Karpas-422 (cell line): ENCODE measurements at regions not wholly inside any gene's neighbourhood (a gene's known extent, or its start where the extent isn't known, plus 50 kb on each side); places are given as distances from the start of the nearest gene placed in this dataset.

Experiments
- DNase-seq: peaks from one replicate; pipeline ENCODE4 v3.0.0-alpha.2; 2015
- H2AFZ ChIP-seq: fragments of 200-600 bp; sonication (generic); 2 replicates; pipeline ENCODE4 v1.6.1; 2014; ENCODE audit warnings: antibody characterized with exemption, low read length, mixed read lengths
- H3K27ac ChIP-seq: fragments of 200-600 bp; sonication (generic); 2 replicates; pipeline ENCODE4 v1.5.1; 2014; ENCODE audit warnings: mild to moderate bottlenecking, low read length, moderate library complexity
- H3K27me3 ChIP-seq: fragments of 200-600 bp; sonication (generic); 2 replicates; pipeline ENCODE4 v1.6.1; 2014; ENCODE audit warnings: low read length, mixed read lengths
- H3K36me3 ChIP-seq: fragments of 200-600 bp; sonication (generic); 2 replicates; pipeline ENCODE4 v1.6.1; 2014; ENCODE audit warnings: low read length, mixed read lengths; ENCODE audit not compliant: insufficient read depth
- H3K4me1 ChIP-seq: fragments of 200-600 bp; sonication (generic); 2 replicates; pipeline ENCODE4 v1.6.1; 2014; ENCODE audit warnings: mild to moderate bottlenecking, low read length, mixed read lengths
- H3K4me2 ChIP-seq: fragments of 200-600 bp; sonication (generic); 2 replicates; pipeline ENCODE4 v1.6.1; 2014; ENCODE audit warnings: low read length, low read depth, mild to moderate bottlenecking; ENCODE audit not compliant: poor library complexity, severe bottlenecking
- H3K4me3 ChIP-seq: fragments of 200-600 bp; sonication (generic); 2 replicates; pipeline ENCODE4 v1.5.1; 2014; ENCODE audit warnings: mild to moderate bottlenecking, antibody characterized with exemption, low read length, mixed read lengths
- H3K79me2 ChIP-seq: fragments of 200-600 bp; sonication (generic); 2 replicates; pipeline ENCODE4 v1.6.1; 2014; ENCODE audit warnings: mild to moderate bottlenecking, low read length, mixed read lengths
- H3K9ac ChIP-seq: fragments of 200-600 bp; sonication (generic); 2 replicates; pipeline ENCODE4 v1.6.0; 2014; ENCODE audit warnings: low read length
- H3K9me2 ChIP-seq: fragments of 200-600 bp; sonication (generic), shearing (Covaris generic); replicated peaks from 2 replicates; pipeline ENCODE4 v1.6.0; 2014; ENCODE audit warnings: mild to moderate bottlenecking, low read length, moderate library complexity; ENCODE audit not compliant: insufficient read depth
- H3K9me3 ChIP-seq: fragments of 300-700, 200-600 bp; sonication (generic); 2 replicates; pipeline ENCODE4 v1.6.1; 2014; ENCODE audit warnings: low read length, mixed read lengths
- H4K20me1 ChIP-seq: fragments of 200-600 bp; sonication (generic); 2 replicates; pipeline ENCODE4 v1.6.1; 2014; ENCODE audit warnings: mild to moderate bottlenecking, antibody characterized with exemption, low read length, low read depth; ENCODE audit not compliant: insufficient read depth

DNA sequence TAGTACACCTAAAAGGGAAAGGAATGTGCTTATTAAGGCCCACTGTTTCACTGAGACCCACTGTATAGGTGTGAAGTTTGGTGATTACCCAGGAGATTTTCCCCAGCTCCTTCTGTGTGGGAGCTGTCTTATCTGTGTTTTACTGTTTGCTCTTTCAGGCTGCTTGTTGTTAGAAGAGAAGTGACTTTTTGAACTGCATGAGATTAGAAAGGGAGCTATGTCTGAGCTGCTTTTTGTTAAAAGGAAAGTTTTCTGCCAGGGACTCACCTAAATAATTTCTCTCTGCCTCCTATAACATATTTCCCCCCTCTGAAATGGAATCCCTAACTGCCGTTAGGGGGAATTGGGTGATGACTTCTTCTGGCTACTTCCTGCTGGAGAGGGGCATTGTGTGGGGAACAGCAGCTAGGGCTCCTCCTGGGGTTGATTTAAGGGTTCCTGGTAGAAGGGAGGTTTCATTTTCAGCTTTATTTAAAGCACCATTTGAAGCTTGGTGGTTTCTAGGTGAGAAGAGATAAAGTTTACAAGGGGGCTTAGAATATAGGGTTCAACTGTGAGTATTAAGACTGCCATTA is 77.1 kb upstream of the ATP11B start:
- H4K20me1 ChIP-seq, result no peaks in the 10 kb centered on the region
- H3K9ac ChIP-seq, result no peak overlapping the region
- DNase-seq, result no peak
- no peak overlapping the region for H3K4me2 ChIP-seq
- no peaks in the 10 kb centered on the region for H3K36me3 ChIP-seq
- peaks cover 7% of the 10 kb centered on the region; the same call in 1 of the 2 replicates for H3K4me1 ChIP-seq
- no peaks in the 10 kb centered on the region for H3K9me3 ChIP-seq
- no peak overlapping the region; the same call in 1 of the 2 replicates for H2AFZ ChIP-seq
- H3K27me3 ChIP-seq, result no peaks in the 10 kb centered on the region
- no peaks in the 10 kb centered on the region for H3K79me2 ChIP-seq
- H3K27ac ChIP-seq, result no peak overlapping the region
- H3K9me2 ChIP-seq, result no peaks in the 10 kb centered on the region
- no peak overlapping the region for H3K4me3 ChIP-seq

DNA sequence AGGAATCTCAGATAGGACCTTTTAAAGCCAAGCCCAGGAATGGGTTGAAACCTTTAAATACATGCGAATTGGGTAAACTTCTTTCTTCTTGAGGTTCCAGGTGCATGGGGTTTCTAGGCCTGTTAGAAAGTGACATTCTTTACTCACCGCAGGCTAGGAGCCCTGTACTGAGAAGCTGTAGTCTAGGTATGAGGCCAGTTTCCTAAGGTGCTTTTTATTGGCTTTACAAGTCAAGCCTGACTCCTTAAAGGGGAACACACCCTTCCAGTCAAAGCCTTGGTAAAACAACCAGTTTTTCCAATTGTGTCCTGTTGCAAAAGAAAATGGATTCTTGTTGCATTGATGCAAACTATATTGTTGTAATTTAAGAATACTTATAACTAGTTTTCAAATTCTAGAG is 76.1 kb upstream of the ATP11B start:
- no peak overlapping the region for H3K4me3 ChIP-seq
- H3K36me3 ChIP-seq, result no peaks in the 10 kb centered on the region
- no peak overlapping the region for H3K27ac ChIP-seq
- H3K9ac ChIP-seq, result no peak overlapping the region
- no peaks in the 10 kb centered on the region for H3K79me2 ChIP-seq
- no peak for DNase-seq
- no peak overlapping the region for H2AFZ ChIP-seq
- peaks cover 7% of the 10 kb centered on the region; the same call in 1 of the 2 replicates for H3K4me1 ChIP-seq
- no peaks in the 10 kb centered on the region for H3K9me2 ChIP-seq
- no peaks in the 10 kb centered on the region for H4K20me1 ChIP-seq
- no peaks in the 10 kb centered on the region for H3K27me3 ChIP-seq
- no peak overlapping the region for H3K4me2 ChIP-seq
- no peaks in the 10 kb centered on the region for H3K9me3 ChIP-seq

DNA sequence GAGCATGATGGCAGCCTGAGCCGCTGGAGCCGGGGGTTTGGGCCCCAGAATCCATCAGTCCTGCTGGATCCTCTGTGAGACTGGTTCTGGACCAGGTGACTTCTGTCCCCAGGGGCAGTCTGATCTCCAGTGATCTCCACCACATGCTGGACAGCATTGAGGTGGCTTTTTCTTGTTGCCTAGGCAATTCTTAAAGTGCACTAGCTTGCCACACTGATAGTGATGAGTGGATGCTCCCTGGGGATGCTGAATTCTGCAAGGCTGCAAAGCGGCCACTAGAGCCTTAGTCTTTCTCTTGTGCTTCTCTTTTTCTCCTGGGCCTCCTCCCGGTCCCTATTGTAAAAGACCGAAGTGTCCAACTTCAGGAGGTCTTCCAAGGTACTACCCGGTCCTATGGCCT is 70.4 kb upstream of the ATP11B start:
- H3K4me3 ChIP-seq, result no peak overlapping the region
- H3K79me2 ChIP-seq, result no peaks in the 10 kb centered on the region
- no peaks in the 10 kb centered on the region for H3K36me3 ChIP-seq
- no peaks in the 10 kb centered on the region for H3K9me2 ChIP-seq
- DNase-seq, result peak; percentile 53
- H3K4me1 ChIP-seq, result no peaks in the 10 kb centered on the region
- H3K4me2 ChIP-seq, result no peak overlapping the region
- no peak overlapping the region for H2AFZ ChIP-seq
- no peaks in the 10 kb centered on the region for H3K27me3 ChIP-seq
- H3K9ac ChIP-seq, result no peak overlapping the region
- no peaks in the 10 kb centered on the region for H4K20me1 ChIP-seq
- no peaks in the 10 kb centered on the region for H3K9me3 ChIP-seq
- H3K27ac ChIP-seq, result no peak overlapping the region

DNA sequence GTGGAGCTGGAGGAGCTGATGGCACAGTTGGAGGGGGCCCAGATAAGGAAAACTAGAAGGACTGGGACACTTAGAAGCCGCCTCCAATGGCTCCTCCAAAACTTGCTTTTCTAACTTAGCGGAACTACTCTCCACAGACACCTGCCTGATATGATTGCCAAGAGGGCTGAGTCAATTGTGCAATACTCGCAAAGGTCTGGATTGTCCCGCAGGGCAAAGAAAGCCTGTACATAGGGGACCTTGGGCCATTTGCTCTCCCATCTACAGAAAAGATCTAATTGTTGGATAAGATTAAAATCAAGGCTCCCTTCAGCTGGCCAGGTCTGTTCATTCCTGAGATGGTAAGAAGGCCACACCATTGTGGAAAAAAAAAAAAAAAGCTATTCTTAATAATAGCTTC is 69.7 kb upstream of the ATP11B start:
- Histone ChIP-seq H3K9ac (no peak overlapping the region), H3K27ac (no peak overlapping the region), H3K4me3 (no peak overlapping the region), H2AFZ (no peak overlapping the region), H3K4me1 (no peaks in the 10 kb centered on the region), H4K20me1 (no peaks in the 10 kb centered on the region), H3K9me3 (no peaks in the 10 kb centered on the region), H3K79me2 (no peaks in the 10 kb centered on the region), H3K9me2 (no peaks in the 10 kb centered on the region), H3K36me3 (no peaks in the 10 kb centered on the region), H3K4me2 (no peak overlapping the region), H3K27me3 (no peaks in the 10 kb centered on the region)
- DNase-seq, result no peak

DNA sequence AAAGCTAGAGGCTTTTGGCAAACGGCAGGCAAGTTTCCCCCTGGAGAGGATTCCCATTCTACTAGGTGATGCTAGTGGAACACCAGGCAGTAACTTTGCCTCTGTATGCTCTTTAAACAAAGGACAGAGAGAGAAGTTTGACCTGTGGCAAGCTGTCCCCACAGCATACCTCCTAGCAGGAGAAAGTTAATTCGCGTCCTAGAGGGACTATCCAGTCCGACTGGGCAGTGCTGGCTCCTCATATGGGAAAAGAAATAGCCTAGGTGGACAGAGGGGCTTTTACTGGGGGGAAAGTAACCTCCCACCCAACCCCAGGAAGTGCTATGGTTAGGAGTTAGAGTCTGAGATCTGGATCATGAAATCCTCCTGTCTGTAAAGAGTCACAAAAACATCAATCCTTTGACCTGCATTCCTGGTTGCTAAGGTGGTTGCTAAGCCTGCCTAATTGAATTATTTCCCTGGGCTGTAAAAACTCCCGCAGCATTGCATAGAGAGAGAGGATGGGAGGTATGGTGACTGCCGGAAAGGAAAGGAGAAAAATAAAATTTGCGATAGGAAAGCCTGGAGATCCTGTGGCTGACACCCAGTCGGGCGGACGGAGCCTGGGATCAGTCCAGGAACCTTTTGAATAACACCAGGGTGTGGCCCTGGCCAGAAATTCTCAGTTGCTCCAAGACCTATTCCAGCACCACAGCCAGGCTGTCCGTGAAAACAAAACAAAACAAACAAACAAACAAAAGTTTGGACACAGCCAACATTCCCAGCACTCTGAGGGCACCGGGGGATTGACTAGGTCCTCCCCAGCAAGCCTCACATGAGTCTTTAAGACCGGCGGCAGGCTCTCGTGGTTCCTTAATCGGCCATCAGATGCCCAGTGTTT is 67.7 kb upstream of the ATP11B start:
- no peaks in the 10 kb centered on the region for H3K9me3 ChIP-seq
- H3K27ac ChIP-seq, result no peak overlapping the region
- H4K20me1 ChIP-seq, result no peaks in the 10 kb centered on the region
- H3K9me2 ChIP-seq, result no peaks in the 10 kb centered on the region
- DNase-seq, result no peak
- H3K4me2 ChIP-seq, result no peak overlapping the region
- H3K36me3 ChIP-seq, result no peaks in the 10 kb centered on the region
- no peak overlapping the region for H3K9ac ChIP-seq
- H3K4me1 ChIP-seq, result peaks cover 11% of the 10 kb centered on the region
- no peak overlapping the region for H2AFZ ChIP-seq
- H3K27me3 ChIP-seq, result no peaks in the 10 kb centered on the region
- H3K79me2 ChIP-seq, result no peaks in the 10 kb centered on the region
- no peak overlapping the region for H3K4me3 ChIP-seq

DNA sequence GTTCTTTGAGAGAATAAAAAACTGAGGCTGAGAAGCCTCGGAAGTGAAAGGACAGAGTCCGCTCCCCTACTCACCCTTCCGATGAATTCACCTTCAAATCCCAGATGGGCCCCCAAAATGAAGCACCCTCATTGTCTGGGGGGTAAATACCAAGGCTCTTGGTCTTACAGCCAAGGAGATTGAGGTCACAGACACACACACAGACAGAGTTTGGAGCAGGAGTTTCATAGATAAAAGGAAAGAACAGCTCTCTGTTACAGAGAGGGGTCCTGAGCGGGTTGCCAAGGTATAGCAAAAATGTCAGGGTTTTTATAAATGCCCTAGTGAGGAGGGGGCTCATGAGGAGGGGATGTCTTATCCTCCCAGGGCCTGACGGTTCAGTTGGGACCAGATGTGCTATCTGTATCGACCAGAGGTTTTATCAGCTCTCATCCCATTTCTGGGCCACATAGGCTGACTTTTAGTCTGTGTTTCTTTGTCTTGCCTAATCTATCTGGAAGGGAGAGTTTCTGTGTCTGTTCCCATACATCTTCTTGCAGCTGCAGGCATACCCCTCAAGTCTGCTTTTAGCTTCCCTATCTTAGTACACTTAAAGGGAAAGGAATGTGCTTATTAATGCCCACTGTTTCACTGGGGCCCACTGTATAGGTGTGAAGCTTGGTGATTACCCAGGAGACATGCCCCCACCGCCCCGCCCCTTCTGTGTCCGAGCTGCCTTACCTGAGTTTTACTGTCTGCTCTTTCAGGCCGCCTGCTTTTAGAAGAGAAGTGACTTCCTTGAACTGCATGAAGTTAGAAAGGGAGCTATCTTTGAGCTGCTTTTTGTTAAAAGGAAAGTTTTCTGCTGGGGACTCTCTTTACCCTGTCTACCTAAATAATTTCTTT is 66.8 kb upstream of the ATP11B start:
- Histone ChIP-seq H2AFZ (no peak overlapping the region), H4K20me1 (no peaks in the 10 kb centered on the region), H3K9me3 (no peaks in the 10 kb centered on the region), H3K36me3 (no peaks in the 10 kb centered on the region), H3K4me1 (peaks cover 13% of the 10 kb centered on the region), H3K27me3 (no peaks in the 10 kb centered on the region), H3K27ac (no peak overlapping the region), H3K9ac (no peak overlapping the region), H3K9me2 (no peaks in the 10 kb centered on the region), H3K79me2 (no peaks in the 10 kb centered on the region), H3K4me2 (no peak overlapping the region), H3K4me3 (no peak overlapping the region)
- DNase-seq, result no peak

DNA sequence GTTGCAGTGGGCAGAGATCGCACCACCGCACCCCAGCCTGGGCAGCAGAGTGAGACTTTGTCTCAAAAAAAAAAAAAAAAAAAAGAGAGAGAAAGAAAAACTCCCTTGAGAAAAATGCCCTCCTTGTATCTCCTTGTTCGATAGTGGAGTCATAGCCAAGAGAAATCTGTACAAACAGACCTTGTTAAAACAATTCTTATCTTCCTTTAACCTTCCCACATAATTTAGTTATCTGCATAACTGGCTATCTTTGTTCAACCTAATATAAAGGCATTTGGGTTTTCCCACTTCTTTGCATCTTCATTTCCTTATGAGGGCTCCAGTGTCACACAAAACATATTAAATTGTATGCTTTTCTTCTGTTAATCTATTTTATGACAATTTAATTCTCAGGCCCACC is 65.1 kb upstream of the ATP11B start:
- Histone ChIP-seq H2AFZ (no peak overlapping the region), H3K4me3 (no peak overlapping the region), H3K9me3 (no peaks in the 10 kb centered on the region), H3K27me3 (no peaks in the 10 kb centered on the region), H3K9me2 (no peaks in the 10 kb centered on the region), H3K4me2 (no peak overlapping the region), H4K20me1 (no peaks in the 10 kb centered on the region), H3K4me1 (peaks cover 18% of the 10 kb centered on the region), H3K27ac (no peak overlapping the region), H3K79me2 (no peaks in the 10 kb centered on the region), H3K9ac (no peak overlapping the region), H3K36me3 (no peaks in the 10 kb centered on the region)
- no peak for DNase-seq
